Activated CD8-positive, alpha-beta memory T cell treated with anti-CD3 and anti-CD28 coated beads, Interleukin-2, amount 50 U/mL, for 48 hours (primary cell): ENCODE measurements at regions not wholly inside any gene's neighbourhood (a gene's known extent, or its start where the extent isn't known, plus 50 kb on each side); places are given as distances from the start of the nearest gene placed in this dataset.
"Not testable (repeated sequence)": the region's sequence is repeated elsewhere in the genome, so short reads cannot be mapped to it uniquely, and the experiment has no call there.

Source experiments
- DNase-seq: peaks from one replicate; pipeline ENCODE4 v3.0.0-alpha.2; 2020

- DNase-seq, result not testable (repeated sequence)
Observed at GRCh38 chr15:44849701-44850403, 106.6 kb upstream of the TERB2 start.

- peak; percentile 86 for DNase-seq
Observed at GRCh38 chr15:44853304-44853950, 103.1 kb upstream of the TERB2 start.

- not testable (repeated sequence) for DNase-seq
Observed at GRCh38 chr15:44854696-44855095, 101.8 kb upstream of the TERB2 start.

- DNase-seq, result not testable (repeated sequence)
Observed at GRCh38 chr15:44856284-44856683, 100.2 kb upstream of the TERB2 start.

GRCh38 chr15:44857164-44857710, 99.2 kb upstream of the TERB2 start:
- DNase-seq, result not testable (repeated sequence)

GRCh38 chr15:44859088-44859487, 97.4 kb upstream of the TERB2 start:
- DNase-seq, result not testable (repeated sequence)

GRCh38 chr15:44860168-44860567, 96.3 kb upstream of the TERB2 start:
- DNase-seq, result not testable (repeated sequence)

GRCh38 chr15:44861439-44861910, 95.0 kb upstream of the TERB2 start:
- no peak for DNase-seq

GRCh38 chr15:44861917-44862316, 94.6 kb upstream of the TERB2 start:
- DNase-seq, result no peak

- not testable (repeated sequence) for DNase-seq
Observed at GRCh38 chr15:44862866-44863265, 93.6 kb upstream of the TERB2 start.

GRCh38 chr15:44868100-44868499, 88.4 kb upstream of the TERB2 start:
- DNase-seq, result not testable (repeated sequence)

GRCh38 chr15:44870125-44870524, 86.4 kb upstream of the TERB2 start:
- not testable (repeated sequence) for DNase-seq

- DNase-seq, result no peak
Observed at GRCh38 chr15:44873103-44873502, 83.4 kb upstream of the TERB2 start.

GRCh38 chr15:44879066-44879465, 77.4 kb upstream of the TERB2 start:
- no peak for DNase-seq

GRCh38 chr15:44882499-44882968, 74.0 kb upstream of the TERB2 start:
- peak; percentile 61 for DNase-seq

GRCh38 chr15:44883199-44883877, 73.1 kb upstream of the TERB2 start:
- DNase-seq, result no peak

- not testable (repeated sequence) for DNase-seq
Observed at GRCh38 chr15:44898890-44899651, 57.4 kb upstream of the TERB2 start.

GRCh38 chr15:44899775-44900174, 56.7 kb upstream of the TERB2 start:
- DNase-seq, result not testable (repeated sequence)

GRCh38 chr15:44900796-44901195, 55.7 kb upstream of the TERB2 start:
- not testable (repeated sequence) for DNase-seq

GRCh38 chr15:44903281-44903680, 53.2 kb upstream of the TERB2 start:
- DNase-seq, result not testable (repeated sequence)

- DNase-seq, result not testable (repeated sequence)
Observed at GRCh38 chr15:44904651-44905340, 51.7 kb upstream of the TERB2 start.
